AG10803 (cell line): ENCODE measurements at regions not wholly inside any gene's neighbourhood (a gene's known extent, or its start where the extent isn't known, plus 50 kb on each side); places are given as distances from the start of the nearest gene placed in this dataset.

ENCODE experiments used
- DNase-seq: peaks from one replicate; pipeline ENCODE4 v3.0.0; 2010; ENCODE audit warnings: low read depth
- H3K4me3 ChIP-seq: 2 replicates; pipeline ENCODE4 v1.5.1; 2011; ENCODE audit warnings: mild to moderate bottlenecking, low read length, control low read depth
- CTCF ChIP-seq: conservative IDR thresholded peaks from 2 replicates; pipeline ENCODE4 v1.5.1; 2011; ENCODE audit warnings: mild to moderate bottlenecking, low read length, control low read depth, inconsistent platforms

- no peak for TF ChIP-seq CTCF
- H3K4me3 ChIP-seq = no peak overlapping the region
- no peak for DNase-seq
These were observed 96.2 kb downstream of the SNX5 start for GRCh38 chr20:17872434-17872833.

DNA sequence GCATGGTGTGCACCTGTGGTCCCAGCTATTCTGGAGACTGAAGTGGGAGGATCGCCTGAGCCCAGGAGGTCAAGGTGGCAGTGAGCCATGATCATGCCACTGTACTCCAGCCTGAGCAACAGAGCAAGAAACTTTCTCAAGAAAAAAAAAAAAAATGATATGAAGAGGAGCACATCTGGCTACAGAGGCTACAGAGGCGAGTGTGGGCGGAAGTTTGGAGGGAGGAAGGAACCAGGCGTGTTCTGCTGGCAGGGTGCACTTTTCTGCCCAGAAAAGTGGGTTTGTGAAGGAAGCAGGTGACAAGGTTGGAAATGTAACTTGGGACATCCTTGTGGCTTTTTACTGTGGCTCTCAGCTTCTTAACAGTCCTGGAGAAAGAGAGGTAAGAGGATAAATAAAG is 96.7 kb downstream of the SNX5 start:
- no peak for DNase-seq
- no peak for TF ChIP-seq CTCF
- H3K4me3 ChIP-seq = no peak overlapping the region

GRCh38 chr20:17871181-17871580 is 97.4 kb downstream of the SNX5 start:
- TF ChIP-seq CTCF = no peak
- H3K4me3 ChIP-seq = no peak overlapping the region
- DNase-seq = peak; percentile 60

- no peak for TF ChIP-seq CTCF
- H3K4me3 ChIP-seq = peak overlapping the region; percentile 24
- peak; percentile 63 for DNase-seq
These were observed 98.4 kb downstream of the SNX5 start for GRCh38 chr20:17870086-17870740.

DNA sequence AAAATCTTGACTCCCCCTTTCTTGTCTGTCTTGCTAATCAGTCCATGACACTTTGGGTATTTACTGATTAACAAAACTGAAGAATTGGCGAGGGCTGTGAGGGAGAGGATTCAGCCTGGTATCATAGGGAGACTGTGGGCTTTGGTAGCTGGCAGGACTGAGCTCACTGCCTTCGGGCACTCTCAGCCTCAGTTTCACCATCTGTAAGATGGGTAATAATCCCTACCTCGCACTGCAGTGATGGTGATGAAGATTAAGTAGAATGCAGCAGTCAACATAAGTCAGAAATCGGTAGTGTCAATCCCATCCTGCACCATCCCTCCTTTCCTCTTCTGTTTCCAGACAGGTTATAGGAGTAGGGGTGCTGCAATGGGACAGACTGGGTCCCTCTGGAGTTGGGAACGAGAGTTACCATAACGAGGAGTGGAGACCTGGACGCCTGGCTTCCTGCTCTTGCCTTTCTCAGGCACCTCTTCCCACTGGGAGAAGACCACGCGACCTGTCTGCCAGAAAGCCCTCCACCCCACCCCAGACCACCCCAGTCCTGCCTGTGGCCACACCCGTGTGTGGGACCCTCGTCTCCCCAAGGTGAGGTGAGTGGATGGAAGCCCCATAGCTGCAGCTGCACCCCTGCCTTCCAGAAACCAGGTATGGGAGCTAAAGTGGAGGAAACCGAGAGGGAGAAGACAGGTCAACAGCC is 99.1 kb downstream of the SNX5 start:
- no peak for TF ChIP-seq CTCF
- H3K4me3 ChIP-seq = no peak overlapping the region; the same call in 1 of the 2 replicates
- no peak for DNase-seq

- H3K4me3 ChIP-seq = no peak overlapping the region
- no peak for DNase-seq
- no peak for TF ChIP-seq CTCF
These were observed 99.8 kb downstream of the SNX5 start for GRCh38 chr20:17868700-17869231.

DNA sequence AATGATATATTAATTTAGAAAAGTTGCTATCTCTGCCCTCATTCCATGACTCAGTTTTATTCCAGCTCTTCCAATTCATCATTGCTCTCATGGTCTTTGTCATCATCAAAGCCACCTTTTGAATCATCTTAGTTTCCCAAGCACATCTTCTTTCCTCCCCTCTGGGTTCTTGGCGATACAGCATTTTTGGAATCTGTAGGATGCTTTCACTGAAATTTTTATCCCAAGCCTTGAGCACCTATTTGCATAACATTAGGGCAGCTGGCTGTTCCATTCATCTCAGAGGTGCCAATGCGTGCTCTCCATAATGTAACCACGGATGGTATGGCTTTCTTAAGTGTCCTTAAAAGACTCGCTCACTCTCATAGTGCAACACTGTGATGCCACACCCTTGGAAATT is 100.4 kb downstream of the SNX5 start:
- no peak for TF ChIP-seq CTCF
- DNase-seq = no peak
- H3K4me3 ChIP-seq = no peak overlapping the region
